Activated CD4-positive, alpha-beta T cell treated with anti-CD3 and anti-CD28 coated beads, Interleukin-2, amount 50 U/mL, for 48 hours (primary cell): ENCODE measurements at regions not wholly inside any gene's neighbourhood (a gene's known extent, or its start where the extent isn't known, plus 50 kb on each side); places are given as distances from the start of the nearest gene placed in this dataset.
"Not testable (repeated sequence)": the region's sequence is repeated elsewhere in the genome, so short reads cannot be mapped to it uniquely, and the experiment has no call there.

Experiments used
- DNase-seq, 2 experiments: peaks; one replicate each; pipeline ENCODE4 v3.0.0-alpha.2; 2020

DNA sequence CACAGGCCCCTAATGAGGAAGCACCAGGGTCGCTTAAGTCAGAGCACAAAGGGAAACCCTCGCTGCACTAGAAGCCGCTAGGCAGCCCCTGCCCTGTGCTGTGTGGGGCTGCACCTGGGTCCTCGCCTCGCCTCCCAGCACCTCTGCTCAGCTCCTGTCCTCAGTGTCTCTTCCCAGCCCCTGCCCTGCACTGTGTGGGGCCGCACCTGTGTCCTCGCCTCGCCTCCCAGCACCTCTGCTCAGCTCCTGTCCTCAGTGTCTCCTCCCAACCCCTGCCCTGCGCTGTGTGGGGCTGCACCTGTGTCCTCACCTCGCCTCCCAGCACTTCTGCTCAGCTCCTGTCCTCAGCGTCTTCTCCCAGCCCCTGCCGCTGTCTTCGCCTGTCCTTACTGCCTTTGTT lies 342.8 kb downstream of the EIPR1 start:
- no peak for DNase-seq

DNA sequence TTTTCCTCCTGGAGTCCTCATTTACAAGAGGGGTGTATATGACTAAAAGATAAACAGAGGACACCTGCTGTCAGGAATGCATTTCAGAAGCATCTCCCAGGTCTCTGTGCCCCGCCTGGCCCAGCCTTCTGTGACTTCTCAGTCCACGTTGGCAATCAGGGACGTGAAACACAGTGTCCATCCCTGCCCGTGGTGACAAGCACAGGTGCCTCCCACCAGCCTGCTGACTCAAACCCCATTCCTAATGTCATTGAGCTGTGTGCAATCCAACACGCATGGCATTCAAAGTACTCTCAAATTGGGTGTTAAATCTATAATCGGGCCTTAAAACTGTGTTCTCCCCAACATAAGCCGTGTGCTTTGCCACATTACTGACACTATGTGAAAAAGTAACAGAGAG lies 343.2 kb downstream of the EIPR1 start:
- DNase-seq, result no peak

DNA sequence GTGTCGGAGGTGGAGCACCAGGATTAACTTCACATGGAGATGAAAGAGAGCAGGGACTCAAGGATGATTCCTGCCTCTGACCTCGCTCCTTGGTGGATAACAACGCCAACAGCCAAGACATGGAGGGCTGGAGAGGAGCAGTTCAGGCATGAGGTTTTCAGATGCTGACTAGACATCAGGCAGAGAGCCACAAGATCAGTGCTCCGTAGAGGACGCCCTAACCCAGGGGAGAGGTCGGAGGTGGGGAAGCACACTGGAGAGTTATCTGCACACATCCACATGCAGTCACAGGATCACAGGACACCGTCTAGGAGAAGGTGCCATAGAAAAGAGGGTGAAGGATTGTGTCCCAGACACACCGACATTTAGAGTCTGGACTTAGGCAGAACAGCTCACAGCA lies 344.3 kb downstream of the EIPR1 start:
- DNase-seq, result no peak

DNA sequence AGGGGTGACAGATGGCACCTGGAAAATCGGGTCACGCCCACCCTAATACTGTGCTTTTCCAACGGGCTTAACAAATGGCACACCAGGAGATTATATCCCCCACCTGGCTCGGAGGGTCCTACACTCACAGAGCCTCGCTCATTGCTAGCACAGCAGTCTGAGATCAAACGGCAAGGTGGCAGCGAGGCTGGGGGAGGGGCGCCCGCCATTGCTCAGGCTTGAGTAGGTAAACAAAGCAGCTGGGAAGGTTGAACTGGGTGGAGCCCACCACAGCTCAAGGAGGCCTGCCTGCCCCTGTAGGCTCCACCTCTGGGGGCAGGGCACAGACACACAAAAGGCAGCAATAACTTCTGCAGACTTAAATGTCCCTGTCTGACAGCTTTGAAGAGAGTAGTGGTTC lies 346.8 kb downstream of the EIPR1 start:
- not testable (repeated sequence) for DNase-seq

DNA sequence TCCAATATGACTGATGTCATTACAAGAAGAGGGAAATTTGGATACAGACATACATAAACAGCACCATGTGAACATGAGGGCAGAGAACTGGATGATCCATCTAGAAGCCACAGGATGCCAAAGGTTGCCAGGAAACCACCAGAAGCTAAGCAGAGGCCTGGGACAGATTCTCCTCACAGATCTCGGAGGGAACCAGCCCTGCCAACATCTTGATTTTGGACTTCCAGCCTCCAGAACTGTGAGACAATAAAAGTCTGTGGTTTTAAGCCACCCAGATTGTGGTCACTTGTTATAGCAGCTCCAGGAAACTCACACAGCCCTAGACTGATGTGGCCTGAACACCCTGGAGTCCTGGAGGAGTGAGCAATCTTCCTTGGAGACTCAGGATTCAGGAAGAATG lies 351.6 kb downstream of the EIPR1 start:
- no peak for DNase-seq

DNA sequence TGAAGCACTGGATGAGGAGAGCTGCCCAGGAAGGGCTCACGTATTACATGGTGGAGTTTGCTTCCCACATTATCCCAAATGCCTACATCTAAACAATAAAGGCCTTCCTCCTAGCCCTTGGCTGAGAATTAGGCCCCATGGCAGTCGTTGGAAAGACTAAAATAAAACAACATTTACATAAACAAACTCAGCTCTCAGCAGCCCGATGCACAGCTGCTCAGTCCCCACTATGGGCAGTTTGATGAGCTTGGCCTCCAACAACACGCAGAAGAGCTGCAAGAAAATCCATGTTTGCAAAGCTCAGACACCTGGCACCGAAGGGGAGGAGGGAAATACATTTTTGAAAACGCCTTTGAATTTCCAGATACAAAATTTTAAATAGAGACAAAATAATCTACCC lies 352.4 kb downstream of the EIPR1 start:
- DNase-seq, result no peak

DNA sequence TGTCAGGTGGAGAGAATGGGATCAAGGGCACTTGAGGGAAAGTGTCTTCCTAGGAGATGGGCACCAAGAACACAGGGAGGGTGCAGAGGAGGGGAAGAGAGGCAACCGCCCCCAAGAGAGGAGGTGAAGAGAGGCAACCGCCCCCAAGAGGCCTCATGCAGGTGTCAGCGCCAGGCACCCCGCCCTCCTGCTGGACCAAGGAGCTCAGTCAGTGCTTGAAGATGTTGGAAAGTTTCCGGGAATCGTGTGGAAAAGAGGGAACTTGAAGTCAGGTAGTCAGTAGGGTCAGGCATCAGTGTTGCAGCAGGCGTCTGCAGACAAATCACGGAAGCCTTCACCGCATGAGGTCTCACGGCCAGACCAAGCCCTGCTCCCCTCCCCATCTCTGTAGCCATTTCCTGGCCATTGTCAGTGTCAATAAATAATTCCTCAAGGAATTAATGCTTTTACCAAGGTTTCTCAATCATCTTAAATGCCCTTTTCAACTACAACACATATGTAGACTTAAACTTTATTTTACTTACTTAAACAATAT lies 353.1 kb downstream of the EIPR1 start:
- DNase-seq, result no peak

DNA sequence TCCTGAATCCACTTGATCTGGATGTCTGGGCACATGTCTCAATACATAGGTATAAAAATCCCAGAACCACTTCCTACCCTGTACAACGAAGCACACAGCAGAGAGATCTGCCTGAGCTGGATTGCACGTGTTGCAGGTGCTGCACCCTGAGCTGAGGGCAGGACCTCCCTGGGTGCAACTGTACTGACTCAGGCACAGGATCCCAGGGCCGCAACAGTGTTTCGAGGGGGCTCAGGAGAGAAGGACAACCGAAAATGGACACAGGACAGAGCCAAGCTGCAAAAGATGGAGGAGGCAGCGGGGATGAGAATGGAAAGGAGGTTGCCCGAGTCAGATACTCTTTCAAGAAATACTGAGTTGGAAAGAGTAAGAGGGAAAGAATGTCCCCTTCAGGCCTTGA lies 354.1 kb downstream of the EIPR1 start:
- DNase-seq, result no peak

DNA sequence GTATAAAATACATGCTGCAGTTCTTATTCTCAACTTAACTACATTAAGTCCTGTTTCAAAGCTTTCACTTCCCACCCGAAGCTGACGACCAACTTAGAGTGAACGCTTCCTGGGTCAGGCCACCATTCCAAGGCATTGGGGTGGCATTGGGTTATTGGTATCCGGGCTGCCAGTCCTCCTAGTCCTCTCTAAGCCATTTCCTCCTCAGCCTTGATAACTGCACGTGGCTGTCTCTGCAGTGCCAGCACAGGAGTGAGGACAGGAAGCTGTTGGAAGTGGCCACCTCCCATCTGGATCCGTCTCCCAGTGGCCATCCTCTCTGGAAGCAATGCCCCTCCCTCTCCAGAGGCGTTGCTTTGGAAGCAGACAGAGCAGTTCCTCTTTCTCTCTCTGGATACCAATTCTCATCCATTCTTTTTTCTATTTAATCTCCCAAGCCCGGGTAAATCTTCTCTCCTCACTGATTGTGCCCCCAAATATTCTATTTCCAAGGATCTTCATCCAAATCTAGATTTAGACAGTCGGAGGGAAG lies 354.7 kb downstream of the EIPR1 start:
- no peak for DNase-seq

DNA sequence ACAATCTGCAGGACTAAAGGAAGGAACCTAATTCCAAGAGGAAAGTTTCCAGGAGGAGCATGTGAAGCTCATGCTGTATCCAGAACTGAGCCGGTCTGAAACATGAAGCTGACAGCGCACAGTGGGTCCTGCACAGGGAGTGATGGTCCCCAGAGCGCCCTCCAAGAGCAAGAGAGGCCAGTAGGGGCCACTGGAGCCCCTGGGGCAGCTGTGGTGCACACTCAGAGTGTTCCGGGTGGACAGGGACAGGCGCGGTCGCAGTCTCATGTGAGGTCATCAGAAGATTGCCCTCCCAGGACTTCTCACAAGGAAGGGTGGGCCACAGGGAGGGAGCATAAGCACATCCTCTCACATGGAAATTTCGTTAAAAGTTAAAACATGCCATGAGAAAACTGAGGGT lies 355.9 kb downstream of the EIPR1 start:
- no peak for DNase-seq

DNA sequence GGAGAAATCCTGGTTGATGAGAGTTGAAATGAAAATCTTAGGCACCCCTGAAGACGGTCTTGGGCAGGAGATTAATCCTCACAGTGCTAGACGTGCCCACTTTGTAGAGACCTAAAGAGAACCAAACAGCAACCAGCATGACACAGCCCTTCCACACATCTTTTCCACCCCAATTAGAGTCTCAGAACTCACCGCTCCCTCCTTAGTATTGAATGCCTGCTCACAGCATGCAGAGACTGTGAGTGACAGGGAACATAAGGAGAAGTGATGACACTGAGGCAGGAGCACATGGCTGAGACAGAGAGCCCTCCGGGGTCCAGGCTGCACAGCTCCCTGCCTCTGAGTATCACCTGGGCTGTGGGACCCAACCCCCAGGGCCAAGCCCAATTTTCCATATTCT lies 367.6 kb downstream of the EIPR1 start:
- DNase-seq, result no peak

DNA sequence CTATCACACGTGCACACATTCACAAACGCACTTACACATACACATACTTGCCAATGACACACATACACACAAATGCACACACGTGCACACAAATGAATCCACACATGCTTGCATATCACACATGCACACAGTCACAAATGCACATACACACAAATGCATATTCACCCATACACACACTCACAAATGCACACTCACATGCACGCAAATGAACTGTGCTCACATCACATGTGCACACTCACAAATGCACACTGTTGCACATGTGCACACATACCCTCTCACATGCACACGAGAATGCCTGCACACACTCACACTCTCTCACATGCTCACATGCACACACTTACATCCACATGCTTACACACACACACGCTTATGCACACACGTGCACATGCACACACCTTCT lies 368.1 kb downstream of the EIPR1 start:
- no peak for DNase-seq

DNA sequence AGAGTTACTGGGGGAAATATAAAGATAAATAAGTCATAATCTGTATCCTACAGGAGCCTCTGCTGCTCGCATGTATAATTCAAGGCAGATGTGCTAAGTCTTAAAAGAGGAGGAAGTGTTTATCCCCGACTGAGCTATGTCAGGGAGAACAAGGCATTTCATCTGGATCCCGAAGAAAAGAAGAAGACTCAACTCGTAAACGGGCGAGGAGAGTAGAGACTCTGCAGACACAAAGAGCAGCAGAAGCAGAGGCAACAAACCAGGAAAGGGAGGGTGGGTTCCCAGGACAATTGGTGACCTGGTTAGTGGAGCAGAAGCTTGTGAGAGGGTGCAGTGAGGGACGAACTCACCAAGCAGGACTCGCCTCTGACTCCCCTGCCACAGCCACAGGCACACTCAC lies 368.6 kb downstream of the EIPR1 start:
- DNase-seq, result no peak

DNA sequence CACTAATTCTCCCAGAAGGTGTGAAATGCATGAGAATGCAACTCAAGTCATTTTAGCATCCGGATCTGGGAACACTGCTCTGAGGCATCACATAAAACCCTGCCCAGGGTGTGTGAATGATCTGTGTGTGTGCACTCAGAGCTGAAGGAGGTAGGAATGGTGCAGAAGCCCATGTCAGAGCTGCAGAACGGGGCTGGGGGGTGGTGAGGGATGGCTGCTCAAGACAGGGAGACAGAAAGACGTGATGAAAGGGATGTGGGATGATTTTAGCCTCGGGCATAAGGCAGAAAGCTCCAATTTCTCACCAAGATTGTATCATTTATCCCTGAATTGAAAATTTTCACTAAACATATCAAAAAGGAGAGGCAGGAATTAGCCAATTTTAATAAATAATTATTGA lies 369.1 kb downstream of the EIPR1 start:
- DNase-seq, result no peak

DNA sequence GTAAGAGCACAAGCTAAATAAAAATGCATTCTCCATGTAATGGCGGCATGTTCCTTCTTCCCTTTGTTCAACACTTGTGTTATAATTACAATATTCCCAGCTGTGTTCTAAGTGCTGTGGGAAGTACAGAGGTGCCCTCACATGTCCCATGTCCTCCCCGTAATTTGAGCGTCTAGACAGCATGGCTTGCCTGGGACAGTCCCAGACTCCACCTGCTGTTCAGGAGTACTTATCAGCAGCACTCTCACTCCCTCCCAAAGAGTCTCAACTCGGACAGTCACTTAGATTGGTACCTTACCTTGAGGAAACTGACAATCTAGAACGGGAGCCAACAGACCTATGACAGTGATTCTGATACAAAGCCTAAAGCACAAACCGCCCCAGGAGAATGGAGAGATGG lies 370.5 kb downstream of the EIPR1 start:
- no peak for DNase-seq

DNA sequence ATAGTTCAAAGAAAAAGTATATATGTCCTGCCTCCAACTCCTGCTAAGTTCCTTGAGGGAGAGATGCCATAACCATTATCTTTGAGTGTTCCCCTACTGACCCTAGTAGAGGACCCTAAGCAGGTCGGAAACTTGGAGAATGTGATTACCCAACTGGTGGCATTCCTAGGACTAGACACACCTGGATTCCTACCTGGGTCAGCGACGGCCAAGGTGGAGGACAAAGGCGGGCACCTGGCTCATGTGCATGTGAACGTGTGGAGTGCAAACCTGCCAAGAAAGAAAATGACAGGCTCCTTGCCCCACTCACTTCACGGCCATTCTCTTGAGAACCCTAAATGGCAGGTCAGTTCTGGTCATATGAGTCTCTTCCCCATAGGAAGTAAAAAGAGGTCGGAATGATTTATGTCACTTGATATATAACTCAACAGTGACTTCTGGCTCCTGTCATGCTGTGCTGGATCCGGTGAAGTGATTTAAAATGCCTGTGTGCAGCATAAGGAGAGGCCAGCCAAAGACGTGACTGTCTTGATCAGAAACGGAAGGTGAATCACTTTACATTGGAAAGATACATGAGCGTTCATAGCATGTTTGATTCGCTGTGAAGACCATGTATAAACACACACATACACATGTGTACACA lies 371.6 kb downstream of the EIPR1 start:
- DNase-seq, result no peak

DNA sequence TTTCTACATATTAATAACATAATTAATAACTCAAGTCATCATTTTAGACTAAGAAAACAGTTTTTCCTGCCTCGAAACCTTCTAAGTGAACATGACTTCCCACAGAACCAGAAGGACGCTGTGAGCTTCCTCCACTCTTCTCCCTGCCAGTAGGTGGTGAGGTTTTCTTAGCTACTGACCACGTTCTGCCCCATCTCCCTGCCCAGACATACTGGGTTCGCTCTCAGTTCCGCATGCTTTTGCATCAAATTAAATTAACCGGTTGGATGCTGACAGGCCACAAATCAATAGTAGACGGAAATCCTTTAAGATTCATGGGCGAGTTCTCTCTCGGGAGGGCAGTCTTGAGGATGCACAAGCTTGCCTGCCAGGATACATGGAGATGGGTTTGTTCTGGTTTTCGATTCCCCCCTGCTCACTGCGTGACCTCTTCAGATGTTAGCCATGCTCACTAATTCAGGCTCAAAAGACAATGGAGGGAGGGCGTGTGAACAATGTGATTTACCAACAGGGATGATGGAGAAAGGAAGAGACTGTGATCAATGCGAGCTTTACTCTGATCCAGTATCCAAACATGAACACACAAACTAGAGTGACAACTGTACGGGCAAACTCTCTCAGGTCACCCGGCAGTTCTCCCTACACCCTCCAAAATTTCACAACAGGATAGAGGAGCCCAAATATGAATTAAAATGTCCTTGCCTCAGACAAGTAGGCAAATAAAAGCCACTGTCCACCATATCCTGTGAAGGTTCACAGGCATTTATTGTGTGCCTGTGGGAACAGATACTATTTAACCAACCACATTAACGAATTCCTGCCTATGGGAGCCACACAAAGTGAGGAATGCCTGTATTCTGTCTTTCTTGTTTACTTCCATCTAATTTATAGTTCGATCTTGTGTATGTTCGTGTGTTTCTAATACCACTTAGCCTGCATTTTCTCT lies 375.7 kb downstream of the EIPR1 start:
- no peak for DNase-seq

DNA sequence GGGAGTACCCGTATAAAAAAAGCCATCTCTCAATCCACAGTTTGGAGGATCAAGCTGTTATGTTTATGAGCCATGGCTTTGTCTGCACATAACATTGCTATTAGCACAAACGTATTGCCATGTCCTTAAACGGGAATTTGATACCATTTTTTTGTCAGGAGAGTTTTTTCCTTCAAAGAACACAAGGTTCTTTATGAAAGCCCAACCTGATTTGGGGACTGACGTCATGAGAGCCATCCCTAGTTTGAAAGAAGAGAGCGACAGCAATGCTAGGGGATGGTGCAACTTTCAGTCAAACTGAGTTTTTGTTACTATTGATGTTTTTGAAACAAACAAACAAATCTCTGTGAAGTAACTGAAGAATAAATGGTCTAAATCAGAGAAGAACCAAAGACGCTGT lies 376.6 kb downstream of the EIPR1 start:
- DNase-seq, result no peak

DNA sequence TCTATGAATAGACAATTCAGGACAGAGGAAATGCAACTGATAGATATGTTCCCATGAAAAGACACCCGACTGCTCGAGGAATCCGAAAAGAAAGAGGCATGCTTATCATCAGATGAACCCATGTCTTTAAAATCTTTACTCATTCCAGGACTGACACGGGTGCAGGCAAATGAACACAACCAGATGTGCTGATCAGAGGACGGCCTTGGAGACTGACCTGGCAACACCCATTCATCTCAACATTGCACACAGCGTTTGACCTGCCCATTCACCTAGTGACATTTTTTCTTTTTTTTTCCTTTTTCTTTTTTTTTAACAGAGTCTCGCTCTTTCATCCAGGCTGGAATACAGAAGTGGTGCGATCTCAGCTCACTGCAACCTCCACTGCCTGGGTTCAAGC lies 377.5 kb downstream of the EIPR1 start:
- DNase-seq, result no peak

DNA sequence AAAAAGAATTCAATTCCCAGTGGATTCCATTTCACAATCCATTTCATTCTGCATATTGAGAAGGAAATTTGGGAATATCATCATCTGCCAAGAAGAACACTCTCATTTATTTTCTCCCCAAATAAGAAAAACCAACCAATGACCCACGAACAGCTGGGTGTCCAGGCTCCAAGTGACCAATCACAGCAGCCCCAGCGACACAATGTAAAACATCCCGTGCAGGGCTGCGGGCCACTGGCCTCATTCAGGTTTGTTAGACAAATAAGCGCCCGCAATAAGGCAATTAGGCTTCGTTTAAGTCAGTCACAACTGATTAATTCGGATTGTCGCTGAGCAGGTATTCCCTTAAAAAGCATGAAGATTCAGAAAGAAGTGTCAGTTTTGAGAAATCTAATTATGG lies 378.6 kb downstream of the EIPR1 start:
- no peak for DNase-seq

DNA sequence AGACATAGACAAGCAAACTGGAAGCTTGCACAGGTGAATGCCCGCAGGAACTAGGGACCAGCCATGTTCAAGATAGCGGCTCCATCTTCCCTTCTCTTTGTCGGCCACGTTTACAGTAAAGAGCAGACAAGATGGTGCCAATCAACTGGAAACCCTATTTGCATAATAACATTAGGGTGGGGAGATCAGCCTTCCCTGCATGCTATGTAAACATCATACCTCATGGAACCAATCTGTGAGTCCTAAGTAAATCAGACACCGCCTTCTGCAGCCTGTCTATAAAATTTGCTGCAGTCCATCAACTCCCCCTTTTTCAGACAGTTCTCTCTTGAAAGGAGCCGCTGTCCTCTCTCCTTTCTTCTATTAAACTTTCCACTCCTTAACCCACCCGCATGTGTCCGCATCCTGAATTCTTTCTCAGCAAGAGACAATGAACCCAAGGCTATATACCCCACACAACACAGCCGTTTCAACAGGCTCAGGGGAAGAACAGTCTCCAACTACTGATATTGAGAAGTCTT lies 384.4 kb downstream of the EIPR1 start:
- DNase-seq, result no peak

DNA sequence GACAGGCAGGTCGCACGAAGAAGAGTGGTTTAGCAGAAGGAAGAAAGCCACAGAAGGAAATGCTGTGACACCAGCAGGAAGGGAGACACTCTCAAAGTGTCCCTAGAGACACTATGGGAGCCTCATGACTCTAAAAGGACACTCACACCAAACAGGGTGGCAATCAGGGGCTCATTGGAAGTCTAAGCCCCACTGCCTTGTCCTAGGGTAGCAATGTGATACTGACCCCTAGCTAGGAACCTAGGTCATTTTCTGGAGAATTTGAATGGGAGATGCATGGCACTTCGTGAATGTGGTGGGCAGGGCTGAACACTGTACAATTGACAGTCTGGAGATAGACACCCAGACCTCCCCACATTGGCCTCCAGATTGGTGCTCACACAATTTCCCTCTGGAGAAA lies 385.0 kb downstream of the EIPR1 start:
- no peak for DNase-seq

DNA sequence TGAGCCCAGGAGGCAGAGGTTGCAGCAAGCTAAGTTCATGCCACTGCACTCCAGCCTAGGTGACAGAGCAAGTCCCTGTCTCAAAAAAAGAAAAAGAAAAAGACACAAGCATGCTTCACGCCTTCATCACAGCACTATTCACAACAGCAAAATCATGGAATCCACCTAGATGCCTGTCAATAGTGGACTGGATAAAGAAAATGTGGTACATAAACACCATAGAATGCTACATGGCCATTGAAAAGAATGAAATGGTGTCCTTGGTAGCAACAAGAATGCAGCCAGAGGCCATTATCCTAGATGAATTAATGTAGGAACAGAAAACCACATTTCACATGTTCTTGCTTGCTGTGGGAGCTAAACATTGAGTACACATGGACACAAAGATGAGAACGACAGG lies 392.6 kb downstream of the EIPR1 start:
- DNase-seq, result no peak

DNA sequence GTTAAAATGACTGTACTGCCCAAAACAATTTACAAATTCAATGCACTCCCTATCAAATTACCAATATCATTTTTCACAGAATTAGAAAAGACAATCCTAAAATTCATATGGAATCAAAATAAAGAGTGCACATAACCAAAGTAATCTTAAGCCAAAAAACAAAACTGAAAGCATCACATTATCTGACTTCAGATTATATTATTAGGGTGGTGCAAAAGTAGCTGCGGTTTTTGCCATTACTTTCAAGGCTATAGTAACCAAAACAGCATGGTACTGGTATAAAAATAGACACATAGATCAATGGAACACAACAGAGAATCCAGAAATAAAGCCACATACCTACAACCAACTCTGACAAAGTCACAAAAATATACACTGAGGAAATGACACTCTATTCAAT lies 396.6 kb downstream of the EIPR1 start:
- no peak for DNase-seq
